ENCODE measurements at regions not wholly inside any gene's neighbourhood (a gene's known extent, or its start where the extent isn't known, plus 50 kb on each side); places are given as distances from the start of the nearest gene placed in this dataset.

DNA sequence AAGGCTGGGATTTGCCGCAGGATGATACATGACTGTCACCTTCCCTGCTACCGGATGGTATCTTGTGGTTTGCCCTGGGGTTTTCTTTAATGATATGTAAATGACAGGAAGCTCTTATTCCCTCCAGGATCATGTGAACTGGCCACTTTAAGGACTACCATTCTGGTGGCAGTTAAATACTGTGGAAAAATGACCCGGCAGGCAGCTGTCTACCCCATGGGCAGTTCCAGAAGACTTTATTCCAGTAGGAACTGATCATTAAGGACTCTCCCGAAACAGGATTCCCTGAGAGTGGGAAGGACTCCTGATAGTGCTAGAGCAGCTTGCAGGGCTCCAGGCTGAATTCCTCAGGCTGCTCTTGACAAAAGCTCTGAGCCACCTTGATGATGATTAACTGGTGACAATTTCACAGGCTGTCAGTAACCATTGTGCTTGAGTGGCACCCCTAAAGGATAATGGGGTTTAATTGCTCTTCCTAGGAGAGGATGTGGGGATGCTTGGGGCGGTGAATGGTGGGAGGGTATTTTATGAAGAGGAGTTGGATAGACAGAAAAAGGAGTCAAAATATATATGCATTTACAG, 212.0 kb downstream of the CPS1 start:
- H3K56ac ChIP-seq (replicated peaks; ENCODE audit: insufficient read length, low read depth, low read length): no peak overlapping the region
- no peak for DNase-seq (ENCODE audit: low read depth in 1 of 2, low spot score in 2 of 2)
- H3K4me2 ChIP-seq (ENCODE audit: insufficient read depth in 1 of 2, low read depth in 2 of 2, low read length in 2 of 2): no peak overlapping the region
- no peak overlapping the region for H3K18ac ChIP-seq (ENCODE audit: extremely low read depth, low read length)
- no peaks in the 10 kb centered on the region for H3K79me1 ChIP-seq (ENCODE audit: low read depth, low read length)
- no peaks in the 10 kb centered on the region for H3K79me2 ChIP-seq (ENCODE audit: control insufficient read depth in 1 of 2, insufficient read depth in 2 of 2, low read length in 2 of 2)
- no peaks in the 10 kb centered on the region for H3K36me3 ChIP-seq (ENCODE audit: control insufficient read depth in 2 of 4, insufficient read depth in 4 of 4, low read length in 3 of 4)
- H2BK20ac ChIP-seq (ENCODE audit: low read length): no peak overlapping the region; the same call in 1 of the 2 replicates
- no peak overlapping the region for H2BK15ac ChIP-seq (ENCODE audit: low read length)
- ChIA-PET POLR2A (ENCODE audit: partially characterized antibody) (no interaction called here), CTCF (ENCODE audit: partially characterized antibody) (interaction anchor here (1.1 to 1.8 kb wide), 2 partner anchors 46 to 265 kb away, joined by 3 read pairs; no protein-coding TSS in a partner anchor)
- no peak overlapping the region for H2BK5ac ChIP-seq (ENCODE audit: low read depth, low read length)
- no peak overlapping the region for H4K8ac ChIP-seq (ENCODE audit: extremely low read depth, insufficient read depth, low read length)
- H3K23me2 ChIP-seq (ENCODE audit: low read depth, low read length): no peaks in the 10 kb centered on the region
- no peaks in the 10 kb centered on the region for H4K20me1 ChIP-seq (replicated peaks in 1 of 2; ENCODE audit: control insufficient read depth in 1 of 2, insufficient read depth in 2 of 2, low read length in 2 of 2)
- 86% methylated on average over 5 of the region's 5 CpGs; no CpG with 5 or more reads in 1 of the 2 experiments for WGBS, 2 experiments (ENCODE audit: extremely low coverage in 1 of 2, insufficient coverage in 1 of 2, insufficient read length in 1 of 2, insufficient replicate concordance in 2 of 2, low coverage in 1 of 2, low lambda C conversion rate in 2 of 2, missing lambda C conversion rate in 1 of 2)
- H3K9me3 ChIP-seq (ENCODE audit: insufficient read depth in 2 of 2, low read depth in 1 of 2, low read length in 1 of 2): no peaks in the 10 kb centered on the region; a peak in 1 of 4 replicates
- H2BK120ac ChIP-seq (replicated peaks; ENCODE audit: low read depth, low read length): no peak overlapping the region
- FAIRE-seq: no peak
- H3K14ac ChIP-seq (ENCODE audit: insufficient read length): no peak overlapping the region
- no peak overlapping the region; a peak in 1 of 8 replicates for H3K4me3 ChIP-seq (ENCODE audit: extremely low read depth in 1 of 4, insufficient read depth in 2 of 4, low read depth in 3 of 4, low read length in 4 of 4)
- H3K4me1 ChIP-seq (replicated peaks in 1 of 4; ENCODE audit: control insufficient read depth in 3 of 4, insufficient read depth in 4 of 4, low read length in 3 of 4): peaks cover 0 to 12% (median 4%) of the 10 kb centered on the region in 4 experiments; a peak in 3 of 7 replicates
- H2BK12ac ChIP-seq (ENCODE audit: low read depth, low read length): no peak overlapping the region
- no peaks in the 10 kb centered on the region for H3K27me3 ChIP-seq (replicated peaks in 1 of 4; ENCODE audit: control insufficient read depth in 3 of 4, extremely low read depth in 1 of 4, insufficient read depth in 3 of 4, low read length in 3 of 4)
- H2AFZ ChIP-seq (ENCODE audit: low read length): no peak overlapping the region
- no peak overlapping the region for H4K5ac ChIP-seq (ENCODE audit: insufficient read length, low read depth, low read length)
- no peak overlapping the region for H2AK5ac ChIP-seq (ENCODE audit: low read depth, low read length)
- no peak overlapping the region for H3K27ac ChIP-seq (ENCODE audit: low read depth, low read length)
- H3K9ac ChIP-seq (replicated peaks in 1 of 4; ENCODE audit: extremely low read depth in 1 of 4, low read depth in 3 of 4, low read length in 3 of 4): no peak overlapping the region
- no peak overlapping the region for H3K23ac ChIP-seq (ENCODE audit: insufficient read length)
- H3K4ac ChIP-seq (replicated peaks; ENCODE audit: insufficient read length, low read depth, low read length): no peak overlapping the region
- H4K91ac ChIP-seq (replicated peaks; ENCODE audit: insufficient read length, low read length): no peak overlapping the region
- TF ChIP-seq YY1 (IDR thresholded peaks at IDR 0.05; ENCODE audit: low read depth, low read length) (no peak), KDM5A (IDR thresholded peaks at IDR 0.05; ENCODE audit: low read length) (no peak), CBX5 (IDR thresholded peaks at IDR 0.05; ENCODE audit: low read depth, low read length) (no peak), TCF12 (IDR thresholded peaks at IDR 0.05; ENCODE audit: low read depth, low read length) (no peak), SRF (IDR thresholded peaks at IDR 0.05; ENCODE audit: low read depth, low read length) (no peak), CHD1 (IDR thresholded peaks at IDR 0.05; ENCODE audit: low read depth, low read length) (no peak), CTBP2 (IDR thresholded peaks at IDR 0.05; ENCODE audit: borderline replicate concordance, insufficient read depth, insufficient read length, low read length) (no peak), RAD21 (IDR thresholded peaks at IDR 0.05 in 1 of 2, conservative IDR thresholded peaks at IDR 0.05 in 1 of 2; ENCODE audit: low read depth in 2 of 2, low read length in 2 of 2) (no peak), NRF1 (IDR thresholded peaks at IDR 0.05; ENCODE audit: low read depth, low read length) (no peak), SIX5 (IDR thresholded peaks at IDR 0.05; ENCODE audit: low read depth, low read length) (no peak), SIRT6 (IDR thresholded peaks at IDR 0.05; ENCODE audit: low read length) (no peak), KDM4A (IDR thresholded peaks at IDR 0.05; ENCODE audit: low read depth, low read length, severe bottlenecking) (no peak)
- TF ChIP-seq, protein P1, sequence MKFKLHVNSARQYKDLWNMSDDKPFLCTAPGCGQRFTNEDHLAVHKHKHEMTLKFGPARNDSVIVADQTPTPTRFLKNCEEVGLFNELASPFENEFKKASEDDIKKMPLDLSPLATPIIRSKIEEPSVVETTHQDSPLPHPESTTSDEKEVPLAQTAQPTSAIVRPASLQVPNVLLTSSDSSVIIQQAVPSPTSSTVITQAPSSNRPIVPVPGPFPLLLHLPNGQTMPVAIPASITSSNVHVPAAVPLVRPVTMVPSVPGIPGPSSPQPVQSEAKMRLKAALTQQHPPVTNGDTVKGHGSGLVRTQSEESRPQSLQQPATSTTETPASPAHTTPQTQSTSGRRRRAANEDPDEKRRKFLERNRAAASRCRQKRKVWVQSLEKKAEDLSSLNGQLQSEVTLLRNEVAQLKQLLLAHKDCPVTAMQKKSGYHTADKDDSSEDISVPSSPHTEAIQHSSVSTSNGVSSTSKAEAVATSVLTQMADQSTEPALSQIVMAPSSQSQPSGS (IDR thresholded peaks at IDR 0.05; ENCODE audit: low read length): no peak
